ENCODE measurements at regions not wholly inside any gene's neighbourhood (a gene's known extent, or its start where the extent isn't known, plus 50 kb on each side); places are given as distances from the start of the nearest gene placed in this dataset.

- H3K27ac ChIP-seq: no peak overlapping the region
- no peak for TF ChIP-seq CTCF (conservative IDR thresholded peaks at IDR 0.05)
These were observed 82.1 kb upstream of the AGBL1 start for GRCh38 chr15:85997618-85998017.

- H3K27ac ChIP-seq: no peak overlapping the region
- TF ChIP-seq CTCF (conservative IDR thresholded peaks at IDR 0.05): no peak
These were observed 80.0 kb upstream of the AGBL1 start for GRCh38 chr15:85999658-86000057.

- TF ChIP-seq CTCF (conservative IDR thresholded peaks at IDR 0.05): no peak
- H3K27ac ChIP-seq: no peak overlapping the region
These were observed 78.5 kb upstream of the AGBL1 start for GRCh38 chr15:86001200-86001599.

- TF ChIP-seq CTCF (conservative IDR thresholded peaks at IDR 0.05): no peak
- no peak overlapping the region for H3K27ac ChIP-seq
These were observed 77.2 kb upstream of the AGBL1 start for GRCh38 chr15:86002444-86002843.

GRCh38 chr15:86004061-86004460, 75.6 kb upstream of the AGBL1 start:
- no peak overlapping the region for H3K27ac ChIP-seq
- TF ChIP-seq CTCF (conservative IDR thresholded peaks at IDR 0.05): no peak

GRCh38 chr15:86006546-86006945, 73.1 kb upstream of the AGBL1 start:
- H3K27ac ChIP-seq: no peak overlapping the region
- TF ChIP-seq CTCF (conservative IDR thresholded peaks at IDR 0.05): no peak

- TF ChIP-seq CTCF (conservative IDR thresholded peaks at IDR 0.05): no peak
- no peak overlapping the region for H3K27ac ChIP-seq
These were observed 69.9 kb upstream of the AGBL1 start for GRCh38 chr15:86009727-86010126.

GRCh38 chr15:86010398-86010797, 69.3 kb upstream of the AGBL1 start:
- no peak overlapping the region for H3K27ac ChIP-seq
- TF ChIP-seq CTCF (conservative IDR thresholded peaks at IDR 0.05): no peak
